ENCODE measurements at regions not wholly inside any gene's neighbourhood (a gene's known extent, or its start where the extent isn't known, plus 50 kb on each side); places are given as distances from the start of the nearest gene placed in this dataset.

- TF ChIP-seq CTCF (IDR thresholded peaks at IDR 0.05) (no peak), EP300 (IDR thresholded peaks at IDR 0.05) (no peak)
These were observed 299.3 kb downstream of the BCAT1 start for GRCh38 chr12:24649634-24650033.
